Rectal smooth muscle tissue (tissue), 1 donor: ENCODE measurements at regions not wholly inside any gene's neighbourhood (a gene's known extent, or its start where the extent isn't known, plus 50 kb on each side); places are given as distances from the start of the nearest gene placed in this dataset.

Experiments used
- H3K27ac ChIP-seq: one replicate; pipeline ENCODE4 v1.7.0; 2013; ENCODE audit warnings: low read depth, low read length, inconsistent platforms
- H3K27me3 ChIP-seq: one replicate; pipeline ENCODE4 v1.7.0; 2013; ENCODE audit warnings: low read length; ENCODE audit not compliant: control insufficient read depth, insufficient read depth
- H3K36me3 ChIP-seq: one replicate; pipeline ENCODE4 v1.7.0; 2013; ENCODE audit warnings: low read length; ENCODE audit not compliant: control insufficient read depth, insufficient read depth
- H3K4me1 ChIP-seq: one replicate; pipeline ENCODE4 v1.7.0; 2013; ENCODE audit warnings: low read length; ENCODE audit not compliant: control insufficient read depth, insufficient read depth
- H3K4me3 ChIP-seq: one replicate; pipeline ENCODE4 v1.7.0; 2013; ENCODE audit warnings: low read length
- H3K9ac ChIP-seq: one replicate; pipeline ENCODE4 v1.7.0; 2013; ENCODE audit warnings: low read length

- no peak overlapping the region for H3K27ac ChIP-seq
- H3K9ac ChIP-seq = no peak overlapping the region
- no peak overlapping the region for H3K4me3 ChIP-seq
- H3K36me3 ChIP-seq = no peaks in the 10 kb centered on the region
- no peaks in the 10 kb centered on the region for H3K4me1 ChIP-seq
- H3K27me3 ChIP-seq = no peaks in the 10 kb centered on the region
Observed at GRCh38 chr5:67257077-67257476, 60.5 kb upstream of the CD180 start.

- Histone ChIP-seq H3K4me3 (no peak overlapping the region), H3K4me1 (no peaks in the 10 kb centered on the region), H3K9ac (no peak overlapping the region), H3K27ac (no peak overlapping the region), H3K27me3 (no peaks in the 10 kb centered on the region), H3K36me3 (no peaks in the 10 kb centered on the region)
Observed at GRCh38 chr5:67255881-67256280, 59.3 kb upstream of the CD180 start.

- no peak overlapping the region for H3K9ac ChIP-seq
- H3K27me3 ChIP-seq = no peaks in the 10 kb centered on the region
- H3K36me3 ChIP-seq = no peaks in the 10 kb centered on the region
- H3K4me3 ChIP-seq = no peak overlapping the region
- H3K4me1 ChIP-seq = no peaks in the 10 kb centered on the region
- no peak overlapping the region for H3K27ac ChIP-seq
Observed at GRCh38 chr5:67253911-67254310, 57.3 kb upstream of the CD180 start.

GRCh38 chr5:67249590-67249895 lies 52.9 kb upstream of the CD180 start:
- no peaks in the 10 kb centered on the region for H3K27me3 ChIP-seq

GRCh38 chr5:67248703-67249589 lies 52.3 kb upstream of the CD180 start:
- Histone ChIP-seq H3K36me3 (no peaks in the 10 kb centered on the region), H3K4me1 (peaks cover 13% of the 10 kb centered on the region), H3K9ac (no peak overlapping the region), H3K27ac (no peak overlapping the region), H3K27me3 (no peaks in the 10 kb centered on the region), H3K4me3 (no peak overlapping the region)

More at GRCh38 chr5:67249590-67249895, 52.9 kb upstream of the CD180 start:
- H3K36me3 ChIP-seq = no peaks in the 10 kb centered on the region
- peaks cover 13% of the 10 kb centered on the region for H3K4me1 ChIP-seq
- no peak overlapping the region for H3K9ac ChIP-seq
- H3K4me3 ChIP-seq = no peak overlapping the region
- no peak overlapping the region for H3K27ac ChIP-seq

GRCh38 chr5:67246546-67247268 lies 50.1 kb upstream of the CD180 start:
- Histone ChIP-seq H3K27ac (no peak overlapping the region), H3K4me1 (peaks cover 17% of the 10 kb centered on the region), H3K36me3 (no peaks in the 10 kb centered on the region), H3K9ac (no peak overlapping the region), H3K27me3 (no peaks in the 10 kb centered on the region), H3K4me3 (no peak overlapping the region)
